AG04449 (cell line): ENCODE measurements at regions not wholly inside any gene's neighbourhood (a gene's known extent, or its start where the extent isn't known, plus 50 kb on each side); places are given as distances from the start of the nearest gene placed in this dataset.

Source experiments
- CTCF ChIA-PET: fragments of 350-600 bp; formaldehyde crosslinking; extraction: SDS; loops from one replicate; lab custom pipeline; 2021; ENCODE audit warnings: antibody characterized with exemption; lab: Yijun Ruan, JAX
- POLR2A ChIA-PET: fragments of 400-600, 350-600 bp; formaldehyde crosslinking; extraction: SDS; loops from one replicate; lab custom pipeline; 2020; ENCODE audit warnings: antibody characterized with exemption, inconsistent platforms; lab: Yijun Ruan, JAX
- DNase-seq: peaks from one replicate; pipeline ENCODE4 v3.0.0-alpha.2; 2010; ENCODE audit warnings: low read depth, low spot score
- H3K4me3 ChIP-seq: 2 replicates; pipeline ENCODE4 v1.5.1; 2011; ENCODE audit warnings: low read depth, mild to moderate bottlenecking, control low read depth, low read length
- CTCF ChIP-seq: IDR thresholded peaks from one replicate; pipeline ENCODE4 v1.5.1; 2011; ENCODE audit warnings: mild to moderate bottlenecking, moderate library complexity, low read length, control low read depth, inconsistent platforms; ENCODE audit not compliant: insufficient read depth; ENCODE audit errors: missing control alignments

GRCh38 chr12:91271185-91271584 lies 88.6 kb upstream of the DCN start:
- TF ChIP-seq CTCF = no peak
- DNase-seq = no peak
- ChIA-PET POLR2A (no interaction called here), CTCF (no interaction called here)
- no peak overlapping the region for H3K4me3 ChIP-seq

GRCh38 chr12:91267039-91267438 lies 84.4 kb upstream of the DCN start:
- H3K4me3 ChIP-seq = no peak overlapping the region
- DNase-seq = no peak
- ChIA-PET CTCF (no interaction called here), POLR2A (no interaction called here)
- TF ChIP-seq CTCF = no peak

GRCh38 chr12:91264178-91264577 lies 81.6 kb upstream of the DCN start:
- TF ChIP-seq CTCF = no peak
- ChIA-PET CTCF (no interaction called here), POLR2A (no interaction called here)
- H3K4me3 ChIP-seq = no peak overlapping the region
- DNase-seq = no peak

GRCh38 chr12:91261820-91262676 lies 79.4 kb upstream of the DCN start:
- POLR2A ChIA-PET = no interaction called here
- CTCF ChIA-PET = interaction anchor here (0.7 kb wide), 1 partner anchor 64 kb away, joined by 3 read pairs; no protein-coding TSS in a partner anchor

GRCh38 chr12:91256411-91256810 lies 73.8 kb upstream of the DCN start:
- no peak for DNase-seq
- no peak for TF ChIP-seq CTCF
- ChIA-PET CTCF (interaction anchor here (1.4 kb wide), 1 partner anchor 15 kb away, joined by 3 read pairs; no protein-coding TSS in a partner anchor), POLR2A (no interaction called here)
- H3K4me3 ChIP-seq = no peak overlapping the region

More at GRCh38 chr12:91261820-91262676, 79.4 kb upstream of the DCN start:
- H3K4me3 ChIP-seq = no peak overlapping the region
- TF ChIP-seq CTCF = no peak
- DNase-seq = no peak

- TF ChIP-seq CTCF = no peak
- no peak overlapping the region for H3K4me3 ChIP-seq
- CTCF ChIA-PET = no interaction called here
- no peak for DNase-seq
- POLR2A ChIA-PET = no interaction called here
Observed at GRCh38 chr12:91252341-91252740, 69.7 kb upstream of the DCN start.
